ENCODE measurements at regions not wholly inside any gene's neighbourhood (a gene's known extent, or its start where the extent isn't known, plus 50 kb on each side); places are given as distances from the start of the nearest gene placed in this dataset.

- no peak for DNase-seq
Observed at GRCh38 chr12:128190614-128191013, 76.4 kb upstream of the TMEM132C start.

GRCh38 chr12:128191380-128191779 is 75.6 kb upstream of the TMEM132C start:
- DNase-seq, result no peak

GRCh38 chr12:128204711-128205110 is 62.3 kb upstream of the TMEM132C start:
- no peak for DNase-seq

GRCh38 chr12:128205145-128205544 is 61.8 kb upstream of the TMEM132C start:
- DNase-seq, result no peak

GRCh38 chr12:128205758-128206157 is 61.2 kb upstream of the TMEM132C start:
- no peak for DNase-seq
